ENCODE measurements at regions not wholly inside any gene's neighbourhood (a gene's known extent, or its start where the extent isn't known, plus 50 kb on each side); places are given as distances from the start of the nearest gene placed in this dataset.

GRCh38 chr4:29581457-29581856 lies 1138.7 kb upstream of the PCDH7 start:
- no peak overlapping the region for H3K9ac ChIP-seq (ENCODE audit: low read depth, low read length)

DNA sequence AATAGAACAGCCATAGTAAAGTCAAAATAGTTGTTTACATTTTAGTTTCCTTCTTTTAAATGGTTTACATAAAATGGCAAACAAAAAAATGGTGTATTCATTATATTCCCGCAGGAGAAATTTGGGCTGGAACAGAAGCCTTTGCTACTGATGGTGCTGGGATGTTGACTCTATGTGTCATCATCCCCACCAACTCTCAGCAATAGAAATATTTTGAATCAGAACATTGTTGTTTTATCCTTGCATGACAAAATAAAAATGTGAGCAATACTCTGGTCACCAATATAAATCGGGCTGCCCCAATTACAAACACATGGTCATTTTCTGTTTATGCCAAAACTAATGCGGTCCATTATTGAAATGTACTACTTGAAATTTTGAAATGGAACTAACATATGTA lies 1131.6 kb upstream of the PCDH7 start:
- Histone ChIP-seq H3K9me3 (ENCODE audit: control insufficient read depth, insufficient read depth, low read length) (peaks cover 3% of the 10 kb centered on the region; the same call in 1 of the 2 replicates), H3K36me3 (ENCODE audit: insufficient read depth, low read length) (no peaks in the 10 kb centered on the region), H3K9ac (ENCODE audit: low read depth, low read length) (no peak overlapping the region), H3K4me1 (ENCODE audit: insufficient read depth, low read length) (no peaks in the 10 kb centered on the region)

More at GRCh38 chr4:29581457-29581856, 1138.7 kb upstream of the PCDH7 start:
- no peaks in the 10 kb centered on the region for H3K9me3 ChIP-seq (ENCODE audit: control insufficient read depth, insufficient read depth, low read length)
- no peaks in the 10 kb centered on the region for H3K4me1 ChIP-seq (ENCODE audit: insufficient read depth, low read length)
- no peaks in the 10 kb centered on the region for H3K36me3 ChIP-seq (ENCODE audit: insufficient read depth, low read length)

- Histone ChIP-seq H3K9ac (ENCODE audit: low read depth, low read length) (no peak overlapping the region), H3K4me1 (ENCODE audit: insufficient read depth, low read length) (no peaks in the 10 kb centered on the region), H3K9me3 (ENCODE audit: control insufficient read depth, insufficient read depth, low read length) (no peaks in the 10 kb centered on the region), H3K36me3 (ENCODE audit: insufficient read depth, low read length) (no peaks in the 10 kb centered on the region)
These were observed 1123.9 kb upstream of the PCDH7 start for GRCh38 chr4:29596228-29596627.

DNA sequence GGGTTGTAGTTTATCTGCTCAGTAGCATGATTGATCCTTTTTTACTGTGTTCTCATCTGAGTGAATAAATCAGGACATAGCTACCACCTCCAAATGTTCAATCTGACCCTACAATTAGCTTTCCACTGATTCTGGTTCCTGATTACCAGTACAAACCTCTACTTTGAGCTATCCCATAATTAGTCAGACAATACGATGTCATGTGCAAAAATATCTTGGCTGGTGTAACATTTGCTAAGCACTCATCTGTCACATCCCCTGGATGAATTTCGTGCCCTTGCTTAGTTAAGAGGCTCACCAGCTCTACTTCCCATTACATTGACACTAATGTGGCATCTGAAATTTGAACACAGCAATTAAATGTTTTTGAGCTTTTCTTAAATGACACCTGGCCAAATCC lies 1101.0 kb upstream of the PCDH7 start:
- Histone ChIP-seq H3K4me1 (ENCODE audit: insufficient read depth, low read length) (no peaks in the 10 kb centered on the region), H3K9me3 (ENCODE audit: control insufficient read depth, insufficient read depth, low read length) (no peaks in the 10 kb centered on the region), H3K9ac (ENCODE audit: low read depth, low read length) (no peak overlapping the region), H3K36me3 (ENCODE audit: insufficient read depth, low read length) (no peaks in the 10 kb centered on the region)

GRCh38 chr4:29632199-29632598 lies 1088.0 kb upstream of the PCDH7 start:
- no peaks in the 10 kb centered on the region for H3K4me1 ChIP-seq (ENCODE audit: insufficient read depth, low read length)
- no peaks in the 10 kb centered on the region for H3K9me3 ChIP-seq (ENCODE audit: control insufficient read depth, insufficient read depth, low read length)
- H3K36me3 ChIP-seq (ENCODE audit: insufficient read depth, low read length), result no peaks in the 10 kb centered on the region
- no peak overlapping the region for H3K9ac ChIP-seq (ENCODE audit: low read depth, low read length)

DNA sequence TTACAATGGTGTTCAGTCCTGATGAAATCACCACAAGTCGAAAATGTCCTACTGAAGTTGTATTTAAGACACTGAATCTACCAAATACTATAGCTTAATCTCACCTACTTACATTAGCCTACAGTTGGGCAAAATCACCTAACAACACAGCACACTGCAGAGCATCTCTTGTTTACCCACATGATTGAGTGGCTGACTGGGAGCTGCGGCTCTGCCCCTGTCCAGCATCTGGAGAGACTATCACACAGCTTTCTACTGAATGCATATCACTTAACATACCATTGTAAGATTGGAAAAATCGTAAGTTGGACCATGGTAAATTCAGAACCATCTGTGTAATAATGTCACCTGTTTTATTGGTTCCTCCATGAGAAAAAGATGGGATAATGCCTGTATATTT lies 1083.2 kb upstream of the PCDH7 start:
- no peaks in the 10 kb centered on the region for H3K9me3 ChIP-seq (ENCODE audit: control insufficient read depth, insufficient read depth, low read length)

DNA sequence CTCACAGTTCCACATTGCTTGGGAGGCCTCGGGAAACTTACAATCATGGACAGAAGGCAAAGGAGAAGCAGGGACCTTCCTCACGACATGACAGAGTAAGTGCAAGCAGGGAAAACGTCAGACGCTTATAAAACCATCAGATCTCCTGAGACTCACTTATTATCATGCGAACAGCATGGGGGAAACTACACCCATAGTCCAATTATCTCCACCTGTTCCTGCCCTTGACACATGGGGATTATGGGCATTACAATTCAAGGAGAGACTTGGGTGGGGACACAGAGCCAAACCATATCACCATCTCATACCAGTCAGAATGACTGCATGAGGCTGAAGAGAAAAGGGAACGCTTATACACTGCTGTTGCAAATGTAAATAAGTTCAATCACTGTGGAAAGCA lies 1066.9 kb upstream of the PCDH7 start:
- Histone ChIP-seq H3K36me3 (ENCODE audit: insufficient read depth, low read length) (no peaks in the 10 kb centered on the region), H3K9ac (ENCODE audit: low read depth, low read length) (no peak overlapping the region), H3K9me3 (ENCODE audit: control insufficient read depth, insufficient read depth, low read length) (no peaks in the 10 kb centered on the region), H3K4me1 (ENCODE audit: insufficient read depth, low read length) (no peaks in the 10 kb centered on the region)

More for the DNA sequence above, 1083.2 kb upstream of the PCDH7 start:
- Histone ChIP-seq H3K36me3 (ENCODE audit: insufficient read depth, low read length) (no peaks in the 10 kb centered on the region), H3K4me1 (ENCODE audit: insufficient read depth, low read length) (no peaks in the 10 kb centered on the region), H3K9ac (ENCODE audit: low read depth, low read length) (no peak overlapping the region)

DNA sequence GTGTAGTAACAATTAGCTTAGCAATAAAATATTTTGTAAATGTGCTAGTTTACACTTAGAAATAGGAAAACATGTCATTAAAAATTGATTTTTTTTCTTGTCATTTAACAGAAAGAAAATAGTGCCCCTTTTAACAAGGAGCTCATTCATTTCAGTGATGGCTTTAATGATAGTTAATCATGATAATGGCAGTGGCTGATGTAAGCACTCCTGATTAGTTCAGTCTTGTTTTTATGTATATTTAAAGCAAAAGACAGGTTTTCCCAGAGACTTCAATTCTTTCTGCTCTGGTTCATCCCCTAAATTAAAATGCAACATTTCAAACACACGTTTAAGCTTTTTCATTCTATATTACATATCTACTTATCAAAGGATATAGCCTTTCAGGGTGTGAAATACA lies 1039.5 kb upstream of the PCDH7 start:
- Histone ChIP-seq H3K36me3 (ENCODE audit: insufficient read depth, low read length) (no peaks in the 10 kb centered on the region), H3K9ac (ENCODE audit: low read depth, low read length) (no peak overlapping the region), H3K4me1 (ENCODE audit: insufficient read depth, low read length) (no peaks in the 10 kb centered on the region), H3K9me3 (ENCODE audit: control insufficient read depth, insufficient read depth, low read length) (no peaks in the 10 kb centered on the region)

- Histone ChIP-seq H3K36me3 (ENCODE audit: insufficient read depth, low read length) (no peaks in the 10 kb centered on the region), H3K9me3 (ENCODE audit: control insufficient read depth, insufficient read depth, low read length) (no peaks in the 10 kb centered on the region), H3K4me1 (ENCODE audit: insufficient read depth, low read length) (no peaks in the 10 kb centered on the region), H3K9ac (ENCODE audit: low read depth, low read length) (no peak overlapping the region)
These were observed 1016.1 kb upstream of the PCDH7 start for GRCh38 chr4:29704059-29704458.

DNA sequence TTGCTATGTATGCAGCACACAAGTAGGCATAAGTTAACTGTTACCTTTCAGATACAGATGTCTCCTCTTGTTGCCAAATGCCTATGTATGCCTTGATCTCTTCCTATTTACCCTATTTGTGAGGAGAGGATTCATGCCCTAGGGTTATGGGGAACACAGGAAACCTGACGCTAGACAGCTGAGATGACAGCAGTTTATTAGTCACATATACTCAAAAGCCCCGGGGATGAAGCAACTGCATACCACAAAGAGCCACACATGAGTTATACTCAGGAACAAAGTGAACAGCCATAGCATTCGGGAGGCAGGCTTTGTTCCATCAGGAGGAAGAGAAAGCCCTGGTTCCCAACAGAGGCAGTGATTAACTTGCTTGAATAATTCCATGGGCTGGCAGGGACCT lies 1011.7 kb upstream of the PCDH7 start:
- H3K9me3 ChIP-seq (ENCODE audit: control insufficient read depth, insufficient read depth, low read length), result no peaks in the 10 kb centered on the region
- H3K9ac ChIP-seq (ENCODE audit: low read depth, low read length), result no peak overlapping the region
- H3K36me3 ChIP-seq (ENCODE audit: insufficient read depth, low read length), result no peaks in the 10 kb centered on the region
- no peaks in the 10 kb centered on the region for H3K4me1 ChIP-seq (ENCODE audit: insufficient read depth, low read length)

DNA sequence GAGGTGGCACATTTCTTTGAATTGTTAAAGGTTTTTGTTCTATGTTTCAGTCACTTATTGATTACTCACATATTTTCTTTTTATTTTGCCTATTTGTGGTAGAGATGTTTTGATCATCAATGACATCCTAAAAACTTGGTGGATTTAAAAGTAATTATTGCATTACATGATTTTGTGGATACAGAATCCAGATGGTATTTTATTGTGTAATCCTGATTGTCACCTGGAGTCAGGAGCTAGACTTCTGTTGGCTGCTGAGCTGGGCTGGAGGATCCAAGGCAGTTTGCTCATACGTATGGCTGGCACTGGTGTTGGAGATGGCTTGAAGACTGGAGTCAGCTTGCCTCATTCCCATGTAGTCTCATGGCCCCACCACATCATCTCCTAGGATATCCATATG lies 1009.6 kb upstream of the PCDH7 start:
- no peak overlapping the region for H3K9ac ChIP-seq (ENCODE audit: low read depth, low read length)
- H3K4me1 ChIP-seq (ENCODE audit: insufficient read depth, low read length), result no peaks in the 10 kb centered on the region
- no peaks in the 10 kb centered on the region for H3K36me3 ChIP-seq (ENCODE audit: insufficient read depth, low read length)
- no peaks in the 10 kb centered on the region for H3K9me3 ChIP-seq (ENCODE audit: control insufficient read depth, insufficient read depth, low read length)

- no peaks in the 10 kb centered on the region for H3K9me3 ChIP-seq (ENCODE audit: control insufficient read depth, insufficient read depth, low read length)
- no peak overlapping the region for H3K9ac ChIP-seq (ENCODE audit: low read depth, low read length)
- H3K36me3 ChIP-seq (ENCODE audit: insufficient read depth, low read length), result no peaks in the 10 kb centered on the region
- no peaks in the 10 kb centered on the region for H3K4me1 ChIP-seq (ENCODE audit: insufficient read depth, low read length)
These were observed 1008.9 kb upstream of the PCDH7 start for GRCh38 chr4:29711226-29711625.

- no peak overlapping the region for H3K9ac ChIP-seq (ENCODE audit: low read depth, low read length)
- no peaks in the 10 kb centered on the region for H3K9me3 ChIP-seq (ENCODE audit: control insufficient read depth, insufficient read depth, low read length)
- no peaks in the 10 kb centered on the region for H3K36me3 ChIP-seq (ENCODE audit: insufficient read depth, low read length)
- no peaks in the 10 kb centered on the region for H3K4me1 ChIP-seq (ENCODE audit: insufficient read depth, low read length)
These were observed 1002.7 kb upstream of the PCDH7 start for GRCh38 chr4:29717287-29718057.

- Histone ChIP-seq H3K9me3 (ENCODE audit: control insufficient read depth, insufficient read depth, low read length) (no peaks in the 10 kb centered on the region), H3K9ac (ENCODE audit: low read depth, low read length) (no peak overlapping the region), H3K36me3 (ENCODE audit: insufficient read depth, low read length) (no peaks in the 10 kb centered on the region), H3K4me1 (ENCODE audit: insufficient read depth, low read length) (no peaks in the 10 kb centered on the region)
These were observed 1002.0 kb upstream of the PCDH7 start for GRCh38 chr4:29718136-29718535.

DNA sequence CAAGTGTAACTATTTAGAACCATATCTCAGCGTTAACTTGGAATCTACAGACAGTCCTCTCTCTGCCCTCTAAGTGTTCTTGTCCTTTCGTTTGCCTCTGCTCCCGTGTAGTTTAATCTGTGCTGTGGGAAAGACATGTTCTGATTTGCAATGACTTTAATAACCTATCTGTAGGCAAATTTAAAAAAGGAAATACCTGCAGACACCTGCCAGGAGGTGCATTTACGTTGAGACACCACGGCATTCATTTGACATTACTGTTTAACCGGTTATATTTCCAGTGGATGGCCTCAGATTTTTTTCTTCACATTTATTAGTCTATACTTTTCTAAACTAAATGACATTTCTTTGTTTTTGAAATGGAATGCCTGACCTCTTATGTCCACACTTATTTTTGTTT lies 997.9 kb upstream of the PCDH7 start:
- Histone ChIP-seq H3K4me1 (ENCODE audit: insufficient read depth, low read length) (no peaks in the 10 kb centered on the region), H3K9me3 (ENCODE audit: control insufficient read depth, insufficient read depth, low read length) (no peaks in the 10 kb centered on the region), H3K9ac (ENCODE audit: low read depth, low read length) (no peak overlapping the region), H3K36me3 (ENCODE audit: insufficient read depth, low read length) (no peaks in the 10 kb centered on the region)

Data from ES-I3 (cell line).